ENCODE measurements at regions not wholly inside any gene's neighbourhood (a gene's known extent, or its start where the extent isn't known, plus 50 kb on each side); places are given as distances from the start of the nearest gene placed in this dataset.

- H2AFZ ChIP-seq: no peak overlapping the region
- H3K79me2 ChIP-seq: no peaks in the 10 kb centered on the region
- TF ChIP-seq, protein P1, sequence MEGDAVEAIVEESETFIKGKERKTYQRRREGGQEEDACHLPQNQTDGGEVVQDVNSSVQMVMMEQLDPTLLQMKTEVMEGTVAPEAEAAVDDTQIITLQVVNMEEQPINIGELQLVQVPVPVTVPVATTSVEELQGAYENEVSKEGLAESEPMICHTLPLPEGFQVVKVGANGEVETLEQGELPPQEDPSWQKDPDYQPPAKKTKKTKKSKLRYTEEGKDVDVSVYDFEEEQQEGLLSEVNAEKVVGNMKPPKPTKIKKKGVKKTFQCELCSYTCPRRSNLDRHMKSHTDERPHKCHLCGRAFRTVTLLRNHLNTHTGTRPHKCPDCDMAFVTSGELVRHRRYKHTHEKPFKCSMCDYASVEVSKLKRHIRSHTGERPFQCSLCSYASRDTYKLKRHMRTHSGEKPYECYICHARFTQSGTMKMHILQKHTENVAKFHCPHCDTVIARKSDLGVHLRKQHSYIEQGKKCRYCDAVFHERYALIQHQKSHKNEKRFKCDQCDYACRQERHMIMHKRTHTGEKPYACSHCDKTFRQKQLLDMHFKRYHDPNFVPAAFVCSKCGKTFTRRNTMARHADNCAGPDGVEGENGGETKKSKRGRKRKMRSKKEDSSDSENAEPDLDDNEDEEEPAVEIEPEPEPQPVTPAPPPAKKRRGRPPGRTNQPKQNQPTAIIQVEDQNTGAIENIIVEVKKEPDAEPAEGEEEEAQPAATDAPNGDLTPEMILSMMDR (IDR thresholded peaks at IDR 0.05): no peak
- H3K4me3 ChIP-seq (ENCODE audit: low read depth, low read length): no peak overlapping the region
- no peaks in the 10 kb centered on the region for H3K36me3 ChIP-seq (ENCODE audit: control insufficient read depth, insufficient read depth, low read length)
- H3K4me1 ChIP-seq: no peaks in the 10 kb centered on the region
- H3K27me3 ChIP-seq (ENCODE audit: control insufficient read depth, insufficient read depth, low read length): no peaks in the 10 kb centered on the region
- H3K27ac ChIP-seq: no peak overlapping the region
- H3K9me3 ChIP-seq (ENCODE audit: control insufficient read depth, low read length): no peaks in the 10 kb centered on the region
- no peak overlapping the region for H3K9ac ChIP-seq
- H3K4me2 ChIP-seq (ENCODE audit: low read length): no peak overlapping the region
These were observed 589.3 kb downstream of the BCL11B start for GRCh38 chr14:98682726-98683125.

DNA sequence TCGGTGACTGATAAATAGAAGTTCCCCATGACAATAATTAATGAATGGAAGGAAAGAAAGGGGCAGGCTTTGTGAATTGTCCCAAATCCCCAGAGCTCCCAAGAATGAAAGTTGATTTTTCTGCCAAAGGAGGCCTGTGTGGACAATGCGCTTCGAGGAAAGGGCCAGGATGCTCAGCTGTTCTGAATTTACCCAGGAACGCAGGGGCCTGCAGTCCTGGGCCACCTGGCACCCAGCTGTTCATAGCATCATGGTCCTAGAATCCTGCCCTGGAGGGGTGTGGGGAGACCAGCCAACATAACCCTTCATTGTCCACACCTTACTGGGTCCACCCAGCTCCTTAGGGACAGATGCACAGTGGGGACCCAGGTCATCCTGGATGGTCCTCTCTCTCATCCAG is 587.5 kb downstream of the BCL11B start:
- TF ChIP-seq, protein P1 (IDR thresholded peaks at IDR 0.05): no peak
- H3K4me2 ChIP-seq (ENCODE audit: low read length): no peak overlapping the region
- H3K27me3 ChIP-seq (ENCODE audit: control insufficient read depth, insufficient read depth, low read length): no peaks in the 10 kb centered on the region
- H3K4me1 ChIP-seq: no peaks in the 10 kb centered on the region
- H3K4me3 ChIP-seq (ENCODE audit: low read depth, low read length): no peak overlapping the region
- no peaks in the 10 kb centered on the region for H3K79me2 ChIP-seq
- H3K9me3 ChIP-seq (ENCODE audit: control insufficient read depth, low read length): no peaks in the 10 kb centered on the region
- no peaks in the 10 kb centered on the region for H3K36me3 ChIP-seq (ENCODE audit: control insufficient read depth, insufficient read depth, low read length)
- no peak overlapping the region for H3K27ac ChIP-seq
- no peak overlapping the region for H3K9ac ChIP-seq
- no peak overlapping the region for H2AFZ ChIP-seq

GRCh38 chr14:98685725-98686124 is 586.3 kb downstream of the BCL11B start:
- Histone ChIP-seq H2AFZ (no peak overlapping the region), H3K27ac (no peak overlapping the region), H3K9me3 (ENCODE audit: control insufficient read depth, low read length) (no peaks in the 10 kb centered on the region), H3K4me2 (ENCODE audit: low read length) (no peak overlapping the region), H3K4me1 (no peaks in the 10 kb centered on the region), H3K36me3 (ENCODE audit: control insufficient read depth, insufficient read depth, low read length) (no peaks in the 10 kb centered on the region), H3K79me2 (no peaks in the 10 kb centered on the region), H3K27me3 (ENCODE audit: control insufficient read depth, insufficient read depth, low read length) (no peaks in the 10 kb centered on the region), H3K9ac (no peak overlapping the region), H3K4me3 (ENCODE audit: low read depth, low read length) (no peak overlapping the region)
- TF ChIP-seq, protein P1 (IDR thresholded peaks at IDR 0.05): no peak

DNA sequence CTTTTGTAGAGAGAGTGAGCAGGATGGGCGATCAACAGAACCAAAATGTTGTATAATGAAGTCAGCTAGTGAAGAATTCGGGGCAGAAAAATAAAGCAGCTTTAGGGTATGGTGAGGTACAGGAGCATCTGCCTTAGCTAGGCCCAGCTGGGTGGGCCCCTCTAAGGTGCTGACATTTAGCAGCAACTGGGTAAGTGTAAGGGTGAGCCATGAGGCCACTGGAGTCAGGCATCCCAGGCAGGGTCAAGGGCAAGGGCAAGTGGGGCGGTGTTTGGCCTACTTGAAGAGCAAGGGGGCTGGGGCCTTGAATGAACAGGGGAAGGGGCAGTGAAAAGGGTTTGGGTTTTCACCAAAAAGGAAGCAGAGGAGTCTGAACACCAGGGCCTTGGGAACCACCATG is 583.6 kb downstream of the BCL11B start:
- Histone ChIP-seq H3K9ac (no peak overlapping the region), H3K27me3 (ENCODE audit: control insufficient read depth, insufficient read depth, low read length) (no peaks in the 10 kb centered on the region), H3K36me3 (ENCODE audit: control insufficient read depth, insufficient read depth, low read length) (no peaks in the 10 kb centered on the region), H3K79me2 (no peaks in the 10 kb centered on the region), H3K9me3 (ENCODE audit: control insufficient read depth, low read length) (no peaks in the 10 kb centered on the region), H3K4me1 (no peaks in the 10 kb centered on the region), H3K4me2 (ENCODE audit: low read length) (no peak overlapping the region), H3K4me3 (ENCODE audit: low read depth, low read length) (no peak overlapping the region), H2AFZ (no peak overlapping the region), H3K27ac (no peak overlapping the region)
- TF ChIP-seq, protein P1 (IDR thresholded peaks at IDR 0.05): no peak

DNA sequence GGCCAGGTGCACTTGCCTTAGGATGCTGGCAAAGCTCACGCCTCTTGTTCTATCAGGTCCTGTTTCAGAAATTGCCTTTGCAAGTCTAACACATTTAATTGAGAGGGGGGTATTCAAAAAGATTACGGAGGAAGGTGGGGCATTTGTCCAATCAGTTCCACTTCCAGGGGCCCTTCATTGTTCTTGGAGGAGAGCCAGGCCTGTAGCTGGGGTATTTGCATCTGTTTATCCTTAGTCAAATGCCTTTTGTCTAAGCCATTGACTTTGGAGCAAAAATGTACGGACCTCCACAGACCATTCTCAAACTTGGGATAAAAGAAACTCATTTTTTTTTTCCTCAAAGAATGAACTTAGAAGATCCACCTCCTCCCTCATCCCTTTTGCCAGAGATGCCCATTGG is 582.0 kb downstream of the BCL11B start:
- Histone ChIP-seq H3K4me2 (ENCODE audit: low read length) (no peak overlapping the region), H3K9me3 (ENCODE audit: control insufficient read depth, low read length) (no peaks in the 10 kb centered on the region), H3K27ac (no peak overlapping the region), H3K36me3 (ENCODE audit: control insufficient read depth, insufficient read depth, low read length) (no peaks in the 10 kb centered on the region), H3K9ac (no peak overlapping the region), H3K4me1 (no peaks in the 10 kb centered on the region), H3K27me3 (ENCODE audit: control insufficient read depth, insufficient read depth, low read length) (no peaks in the 10 kb centered on the region), H3K79me2 (no peaks in the 10 kb centered on the region), H3K4me3 (ENCODE audit: low read depth, low read length) (no peak overlapping the region), H2AFZ (no peak overlapping the region)
- TF ChIP-seq, protein P1 (IDR thresholded peaks at IDR 0.05): no peak
